NCI-H2196 (cell line): ENCODE measurements at regions not wholly inside any gene's neighbourhood (a gene's known extent, or its start where the extent isn't known, plus 50 kb on each side); places are given as distances from the start of the nearest gene placed in this dataset.

ENCODE experiments used
- DNase-seq: peaks from one replicate; lab custom pipeline; 2025; ENCODE audit not compliant: unreplicated experiment; lab: John Stamatoyannopoulos, UW

- DNase-seq, result no peak
These were observed 109.4 kb upstream of the ANO1 start for GRCh38 chr11:69968396-69969347.

- DNase-seq, result no peak
These were observed 108.0 kb upstream of the ANO1 start for GRCh38 chr11:69969890-69970784.

GRCh38 chr11:69970785-69971535 lies 107.2 kb upstream of the ANO1 start:
- no peak for DNase-seq

- no peak for DNase-seq
These were observed 106.4 kb upstream of the ANO1 start for GRCh38 chr11:69971741-69972140.

- no peak for DNase-seq
These were observed 105.7 kb upstream of the ANO1 start for GRCh38 chr11:69972351-69972802.

GRCh38 chr11:69974528-69974927 lies 103.6 kb upstream of the ANO1 start:
- DNase-seq, result no peak

GRCh38 chr11:69975822-69976221 lies 102.3 kb upstream of the ANO1 start:
- DNase-seq, result no peak

- no peak for DNase-seq
These were observed 101.3 kb upstream of the ANO1 start for GRCh38 chr11:69976794-69977193.

- DNase-seq, result no peak
These were observed 100.2 kb upstream of the ANO1 start for GRCh38 chr11:69977951-69978350.

GRCh38 chr11:69978841-69979614 lies 99.1 kb upstream of the ANO1 start:
- no peak for DNase-seq

- no peak for DNase-seq
These were observed 98.5 kb upstream of the ANO1 start for GRCh38 chr11:69979632-69980031.

- DNase-seq, result no peak
These were observed 96.9 kb upstream of the ANO1 start for GRCh38 chr11:69981119-69981784.

- no peak for DNase-seq
These were observed 95.2 kb upstream of the ANO1 start for GRCh38 chr11:69982690-69983570.

GRCh38 chr11:69983571-69983877 lies 94.6 kb upstream of the ANO1 start:
- no peak for DNase-seq

GRCh38 chr11:69983897-69984438 lies 94.1 kb upstream of the ANO1 start:
- DNase-seq, result no peak

- no peak for DNase-seq
These were observed 93.5 kb upstream of the ANO1 start for GRCh38 chr11:69984457-69985261.

GRCh38 chr11:69985331-69985640 lies 92.8 kb upstream of the ANO1 start:
- no peak for DNase-seq
